ENCODE measurements at regions not wholly inside any gene's neighbourhood (a gene's known extent, or its start where the extent isn't known, plus 50 kb on each side); places are given as distances from the start of the nearest gene placed in this dataset.

DNA sequence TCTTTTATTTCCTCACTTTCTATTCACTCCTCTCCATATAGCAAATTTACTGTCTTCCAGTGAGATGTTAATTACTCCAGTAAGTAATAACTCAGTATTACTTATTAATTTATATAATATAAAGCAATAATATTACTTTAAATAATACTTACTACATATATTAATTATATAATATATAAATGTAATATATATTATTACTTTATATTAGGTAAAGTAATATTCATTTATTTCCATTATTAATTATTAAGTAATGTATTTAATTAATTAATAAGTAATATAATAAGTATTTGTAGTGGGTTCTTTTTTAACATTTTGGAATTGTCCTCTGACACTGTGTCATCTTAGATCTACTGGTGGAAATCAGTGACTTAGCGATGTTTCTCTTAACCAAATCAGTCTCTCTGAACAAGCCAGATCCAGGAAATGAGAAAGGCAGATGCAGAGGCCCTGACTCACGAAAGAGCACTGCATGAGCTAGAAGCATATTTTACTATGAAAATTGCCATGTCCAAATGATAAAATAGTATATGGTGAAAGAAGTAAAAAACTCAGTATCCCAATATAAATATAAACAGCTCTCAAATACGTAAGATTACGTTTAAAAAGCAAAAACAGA is 115.9 kb downstream of the DSEL start:
- TF ChIP-seq, protein P1, sequence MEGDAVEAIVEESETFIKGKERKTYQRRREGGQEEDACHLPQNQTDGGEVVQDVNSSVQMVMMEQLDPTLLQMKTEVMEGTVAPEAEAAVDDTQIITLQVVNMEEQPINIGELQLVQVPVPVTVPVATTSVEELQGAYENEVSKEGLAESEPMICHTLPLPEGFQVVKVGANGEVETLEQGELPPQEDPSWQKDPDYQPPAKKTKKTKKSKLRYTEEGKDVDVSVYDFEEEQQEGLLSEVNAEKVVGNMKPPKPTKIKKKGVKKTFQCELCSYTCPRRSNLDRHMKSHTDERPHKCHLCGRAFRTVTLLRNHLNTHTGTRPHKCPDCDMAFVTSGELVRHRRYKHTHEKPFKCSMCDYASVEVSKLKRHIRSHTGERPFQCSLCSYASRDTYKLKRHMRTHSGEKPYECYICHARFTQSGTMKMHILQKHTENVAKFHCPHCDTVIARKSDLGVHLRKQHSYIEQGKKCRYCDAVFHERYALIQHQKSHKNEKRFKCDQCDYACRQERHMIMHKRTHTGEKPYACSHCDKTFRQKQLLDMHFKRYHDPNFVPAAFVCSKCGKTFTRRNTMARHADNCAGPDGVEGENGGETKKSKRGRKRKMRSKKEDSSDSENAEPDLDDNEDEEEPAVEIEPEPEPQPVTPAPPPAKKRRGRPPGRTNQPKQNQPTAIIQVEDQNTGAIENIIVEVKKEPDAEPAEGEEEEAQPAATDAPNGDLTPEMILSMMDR (IDR thresholded peaks at IDR 0.05 in 4 of 5, conservative IDR thresholded peaks at IDR 0.05 in 1 of 5) = no peak
- TF ChIP-seq POLR2A (IDR thresholded peaks at IDR 0.05) = no peak

All from gastrocnemius medialis (tissue), 4 donors.